ENCODE measurements at regions not wholly inside any gene's neighbourhood (a gene's known extent, or its start where the extent isn't known, plus 50 kb on each side); places are given as distances from the start of the nearest gene placed in this dataset.

DNA sequence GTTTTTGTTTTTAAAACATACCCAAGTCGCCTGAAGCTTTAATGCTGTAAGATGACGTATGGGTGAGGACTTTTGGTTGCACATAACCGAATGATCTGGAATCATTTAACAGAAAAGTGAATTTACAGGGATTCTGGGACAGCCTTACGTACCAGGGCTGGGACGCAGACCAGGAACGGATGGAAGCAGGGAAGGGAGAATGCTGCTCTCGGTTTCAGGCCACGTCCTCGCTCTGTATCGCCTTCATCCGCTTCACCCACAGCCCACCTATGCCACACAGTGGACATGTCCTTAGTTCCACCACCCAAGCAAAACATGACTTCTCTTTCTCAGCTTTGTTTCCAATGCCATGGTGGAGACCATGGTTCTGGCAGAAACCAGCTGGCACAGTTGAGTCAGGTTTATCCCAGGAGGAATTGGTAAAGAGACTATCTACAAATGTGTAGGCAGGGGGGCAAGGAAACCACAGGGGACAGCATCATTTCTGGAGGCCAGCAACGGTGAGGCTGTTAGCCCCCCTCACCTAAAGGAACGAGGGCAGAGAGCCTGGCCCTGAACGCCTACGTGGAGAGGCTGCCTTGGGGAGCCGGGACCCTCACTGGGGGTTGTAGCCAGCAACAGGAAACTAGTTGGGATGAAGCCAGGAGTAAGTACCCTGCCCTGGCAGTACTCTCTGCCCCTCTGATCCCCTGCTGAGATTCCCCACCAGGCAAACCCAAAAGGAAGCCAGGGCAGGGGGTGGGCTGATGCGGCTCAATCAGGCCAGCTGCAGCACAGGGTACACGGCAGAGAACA, 132.5 kb downstream of the NDUFA10 start:
- no peak for DNase-seq (ENCODE audit: low read depth)
- no peak overlapping the region for H3K4me3 ChIP-seq (ENCODE audit: low read depth, low read length)
- TF ChIP-seq, protein P1, sequence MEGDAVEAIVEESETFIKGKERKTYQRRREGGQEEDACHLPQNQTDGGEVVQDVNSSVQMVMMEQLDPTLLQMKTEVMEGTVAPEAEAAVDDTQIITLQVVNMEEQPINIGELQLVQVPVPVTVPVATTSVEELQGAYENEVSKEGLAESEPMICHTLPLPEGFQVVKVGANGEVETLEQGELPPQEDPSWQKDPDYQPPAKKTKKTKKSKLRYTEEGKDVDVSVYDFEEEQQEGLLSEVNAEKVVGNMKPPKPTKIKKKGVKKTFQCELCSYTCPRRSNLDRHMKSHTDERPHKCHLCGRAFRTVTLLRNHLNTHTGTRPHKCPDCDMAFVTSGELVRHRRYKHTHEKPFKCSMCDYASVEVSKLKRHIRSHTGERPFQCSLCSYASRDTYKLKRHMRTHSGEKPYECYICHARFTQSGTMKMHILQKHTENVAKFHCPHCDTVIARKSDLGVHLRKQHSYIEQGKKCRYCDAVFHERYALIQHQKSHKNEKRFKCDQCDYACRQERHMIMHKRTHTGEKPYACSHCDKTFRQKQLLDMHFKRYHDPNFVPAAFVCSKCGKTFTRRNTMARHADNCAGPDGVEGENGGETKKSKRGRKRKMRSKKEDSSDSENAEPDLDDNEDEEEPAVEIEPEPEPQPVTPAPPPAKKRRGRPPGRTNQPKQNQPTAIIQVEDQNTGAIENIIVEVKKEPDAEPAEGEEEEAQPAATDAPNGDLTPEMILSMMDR (IDR thresholded peaks at IDR 0.05; ENCODE audit: insufficient read depth, low read depth, low read length): no peak

DNA sequence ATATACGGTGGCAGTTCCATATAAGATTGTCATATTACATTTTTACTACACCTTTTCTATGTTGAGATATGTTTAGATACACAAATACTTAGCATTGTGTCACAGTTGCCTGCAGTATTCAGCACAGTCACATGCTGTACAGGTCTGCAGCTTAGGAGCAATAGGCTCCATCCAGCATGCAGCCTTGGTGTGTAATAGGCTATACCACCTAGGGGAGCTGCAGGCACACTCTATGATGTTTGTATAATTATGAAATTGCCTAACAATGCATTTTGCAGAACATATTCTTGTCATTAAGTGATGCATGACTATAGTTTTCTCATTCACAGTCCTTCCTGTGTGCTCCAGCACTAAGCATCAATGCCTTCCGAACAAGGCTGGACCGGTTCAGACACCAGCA, 133.4 kb downstream of the NDUFA10 start:
- TF ChIP-seq, protein P1 (IDR thresholded peaks at IDR 0.05; ENCODE audit: insufficient read depth, low read depth, low read length): no peak
- no peak overlapping the region for H3K4me3 ChIP-seq (ENCODE audit: low read depth, low read length)
- no peak for DNase-seq (ENCODE audit: low read depth)

DNA sequence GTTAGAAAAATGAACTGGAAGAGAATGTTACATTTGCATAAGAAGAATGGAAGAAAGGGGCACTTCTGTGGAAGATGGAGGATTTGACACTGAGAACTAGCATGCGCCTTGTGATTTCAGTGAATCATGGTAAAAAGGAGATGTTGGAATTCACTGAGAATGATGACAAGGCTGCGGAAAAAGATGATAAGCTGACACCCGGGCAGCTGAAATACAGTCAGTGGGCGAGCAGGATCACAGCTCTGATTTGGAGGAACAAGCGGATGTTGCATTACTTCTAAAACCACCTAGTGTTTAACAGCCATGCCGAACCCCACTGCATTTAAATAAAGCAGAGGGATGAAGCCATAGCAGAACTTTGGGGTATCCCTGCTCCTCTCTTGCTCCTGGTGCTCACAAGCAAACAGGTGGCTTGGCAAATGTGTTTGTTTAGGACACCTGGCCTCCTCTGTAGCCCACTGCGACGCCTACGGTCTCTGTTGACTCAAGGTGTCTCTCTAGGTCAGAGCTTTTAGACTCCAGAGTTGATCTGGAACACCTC, 134.9 kb downstream of the NDUFA10 start:
- TF ChIP-seq, protein P1 (IDR thresholded peaks at IDR 0.05; ENCODE audit: insufficient read depth, low read depth, low read length): no peak
- DNase-seq (ENCODE audit: low read depth): no peak
- H3K4me3 ChIP-seq (ENCODE audit: low read depth, low read length): no peak overlapping the region

DNA sequence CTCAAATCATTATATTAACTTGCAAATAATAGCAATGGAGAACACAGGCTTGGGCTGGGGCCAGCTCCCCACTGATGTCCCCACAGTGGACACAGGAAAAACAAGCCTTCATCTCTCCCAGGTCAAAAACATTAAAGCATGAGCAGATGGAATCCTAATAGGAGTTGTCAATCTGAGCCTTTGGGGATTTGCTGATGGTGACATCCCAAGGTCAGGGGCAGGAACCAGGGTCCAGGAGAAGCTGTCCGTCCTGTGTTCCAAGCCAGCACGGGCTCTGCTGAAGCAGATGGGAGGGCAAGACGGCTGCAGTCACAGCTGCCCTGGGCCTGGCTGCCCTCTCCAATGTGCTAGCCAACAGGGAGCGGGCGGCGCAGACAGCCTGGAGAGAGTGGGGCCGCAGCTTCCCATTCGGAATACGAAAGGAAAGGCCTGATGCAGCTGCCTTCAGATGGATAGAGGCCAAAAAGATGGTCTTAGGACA, 135.5 kb downstream of the NDUFA10 start:
- H3K4me3 ChIP-seq (ENCODE audit: low read depth, low read length): no peak overlapping the region
- TF ChIP-seq, protein P1 (IDR thresholded peaks at IDR 0.05; ENCODE audit: insufficient read depth, low read depth, low read length): no peak
- no peak for DNase-seq (ENCODE audit: low read depth)

DNA sequence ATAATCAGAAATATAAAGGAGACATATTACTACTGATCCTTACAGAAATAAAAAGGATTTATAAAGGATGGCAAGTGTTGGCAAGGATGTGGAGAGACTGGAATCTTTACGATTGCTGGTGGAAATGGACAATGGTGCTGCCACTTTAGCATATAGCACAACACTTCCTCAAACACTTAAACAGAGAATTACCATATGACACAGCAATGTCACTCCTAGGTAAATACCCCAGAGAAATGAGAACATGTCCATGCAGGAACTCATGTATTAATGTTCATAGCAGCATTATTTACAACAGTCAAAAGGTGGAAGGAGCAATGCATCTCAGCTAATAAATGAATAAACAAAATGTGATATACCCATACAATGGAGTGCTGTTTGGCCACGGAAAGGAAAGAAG, 137.5 kb downstream of the NDUFA10 start:
- DNase-seq (ENCODE audit: low read depth): no peak
- TF ChIP-seq, protein P1 (IDR thresholded peaks at IDR 0.05; ENCODE audit: insufficient read depth, low read depth, low read length): no peak
- H3K4me3 ChIP-seq (ENCODE audit: low read depth, low read length): no peak overlapping the region

DNA sequence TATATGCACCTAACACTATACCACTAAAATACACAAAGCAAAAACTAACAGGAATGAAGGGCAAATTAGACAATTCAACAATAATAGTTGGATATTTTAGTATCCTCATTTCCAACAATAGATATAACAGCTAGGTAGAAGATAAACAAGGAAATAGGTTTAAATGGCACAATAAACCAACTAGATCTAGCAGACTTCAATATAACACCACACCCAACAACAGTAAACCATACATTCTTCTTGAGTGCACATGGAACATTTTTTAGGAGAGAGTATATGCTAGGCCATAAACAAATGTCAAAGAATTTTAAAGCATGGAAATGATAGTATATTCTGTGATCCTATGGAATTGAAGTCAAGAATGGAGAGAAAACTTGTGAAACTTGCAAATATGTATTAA, 138.4 kb downstream of the NDUFA10 start:
- no peak for DNase-seq (ENCODE audit: low read depth)
- TF ChIP-seq, protein P1 (IDR thresholded peaks at IDR 0.05; ENCODE audit: insufficient read depth, low read depth, low read length): no peak

More for the DNA sequence above, 138.4 kb downstream of the NDUFA10 start:
- H3K4me3 ChIP-seq (ENCODE audit: low read depth, low read length): no peak overlapping the region
